DOHH2 (cell line): ENCODE measurements at regions not wholly inside any gene's neighbourhood (a gene's known extent, or its start where the extent isn't known, plus 50 kb on each side); places are given as distances from the start of the nearest gene placed in this dataset.

Source experiments
- CTCF ChIP-seq: fragments of 200-600 bp; sonication (generic); IDR thresholded peaks from one replicate; pipeline ENCODE4 v1.5.1; 2014; ENCODE audit warnings: antibody characterized with exemption, mild to moderate bottlenecking, low read depth, low read length; ENCODE audit not compliant: poor library complexity, severe bottlenecking
- EZH2phosphoT487 ChIP-seq: fragments of 200-600 bp; sonication (generic); IDR thresholded peaks from 2 replicates; pipeline ENCODE4 v1.6.1; 2017; ENCODE audit warnings: borderline replicate concordance, mild to moderate bottlenecking, antibody characterized with exemption, low read length, moderate library complexity, mixed read lengths

GRCh38 chr3:20450611-20451010, 264.6 kb upstream of the SGO1 start:
- no peak for TF ChIP-seq CTCF
- TF ChIP-seq EZH2phosphoT487, result no peak
